Hematopoietic multipotent progenitor cell (in vitro differentiated cells): ENCODE measurements at regions not wholly inside any gene's neighbourhood (a gene's known extent, or its start where the extent isn't known, plus 50 kb on each side); places are given as distances from the start of the nearest gene placed in this dataset.
A peak's percentile ranks its signal among the peaks of the same experiment; 100 is the strongest.

ENCODE experiments used
- DNase-seq, 3 donors: peaks; one replicate each; pipeline ENCODE4 v3.0.0-alpha.2; 2011 to 2015; ENCODE audit warnings: low read depth in 2 of 3, low spot score in 2 of 3

DNA sequence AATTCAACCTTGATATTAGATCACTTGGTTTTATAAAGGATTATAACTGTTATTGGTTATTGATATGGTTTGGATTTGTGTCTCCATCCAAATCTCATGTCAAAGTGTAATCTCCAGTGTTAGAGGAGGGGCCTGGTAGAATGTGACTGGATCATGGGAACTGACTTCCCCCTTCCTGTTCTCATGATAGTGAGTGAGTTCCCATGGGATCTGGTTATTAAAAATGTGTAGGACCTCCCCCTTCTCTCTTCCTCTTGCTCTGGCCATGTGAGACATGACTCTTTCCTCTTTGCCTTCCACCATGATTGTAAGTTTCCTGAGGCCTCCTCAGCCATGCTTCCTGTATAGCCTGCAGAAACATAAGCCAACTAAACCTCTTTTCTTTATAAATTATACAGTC is 136.0 kb upstream of the UBE2E2 start:
- DNase-seq = no peak

DNA sequence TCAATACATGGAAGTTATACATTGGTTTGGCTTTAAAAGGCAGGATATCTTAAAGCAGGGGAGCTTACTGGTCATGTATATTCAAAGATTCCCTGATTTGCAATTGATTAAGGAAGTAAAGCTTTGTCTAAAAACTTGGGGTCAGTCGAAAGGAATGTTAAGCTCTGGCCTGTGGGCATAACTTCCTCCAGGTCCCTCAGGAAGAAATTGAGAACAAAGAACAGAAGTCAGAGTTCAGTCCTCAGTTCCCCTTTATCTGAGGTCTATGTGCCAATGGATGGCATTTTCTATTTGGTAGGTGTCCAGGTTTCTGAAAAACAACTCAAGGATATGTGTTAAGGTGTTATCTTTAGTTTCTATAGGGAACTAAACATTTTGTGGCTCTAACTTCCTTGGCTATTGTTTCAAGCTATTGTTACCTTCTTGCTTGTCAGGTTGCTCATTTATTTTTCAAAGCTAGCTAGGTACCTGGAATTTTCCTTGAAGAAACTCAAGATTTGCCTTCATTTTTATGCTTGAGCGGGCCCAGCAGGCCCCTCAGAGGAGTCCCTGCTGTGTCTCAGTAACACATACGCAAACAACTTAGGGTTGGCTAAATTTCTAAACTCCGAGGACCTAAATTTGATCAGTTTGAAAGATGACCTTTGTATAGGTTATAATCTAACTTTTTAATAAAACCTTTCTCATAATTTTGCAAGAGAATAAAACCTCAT is 135.0 kb upstream of the UBE2E2 start:
- DNase-seq = no peak

DNA sequence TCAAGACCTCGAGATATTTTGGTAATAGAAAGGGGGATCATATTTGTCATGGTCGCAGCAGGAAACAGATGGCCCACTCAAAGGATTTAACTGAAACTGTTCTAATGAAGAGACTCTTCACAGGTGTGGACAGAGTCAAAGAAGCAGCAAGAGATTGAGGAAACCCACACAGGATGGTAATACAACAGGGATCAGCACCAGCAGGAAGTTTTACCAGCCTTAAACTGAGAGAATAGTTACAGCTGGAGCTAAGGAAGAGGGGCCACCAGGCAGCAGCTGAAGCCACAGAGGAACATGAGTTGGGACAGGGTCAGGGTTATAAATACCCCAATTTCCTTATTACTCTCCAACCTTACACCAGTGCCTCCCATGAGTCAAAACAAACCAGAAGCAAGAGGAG is 131.8 kb upstream of the UBE2E2 start:
- DNase-seq = peak in 2 of 3 donors; percentile 49 to 84

DNA sequence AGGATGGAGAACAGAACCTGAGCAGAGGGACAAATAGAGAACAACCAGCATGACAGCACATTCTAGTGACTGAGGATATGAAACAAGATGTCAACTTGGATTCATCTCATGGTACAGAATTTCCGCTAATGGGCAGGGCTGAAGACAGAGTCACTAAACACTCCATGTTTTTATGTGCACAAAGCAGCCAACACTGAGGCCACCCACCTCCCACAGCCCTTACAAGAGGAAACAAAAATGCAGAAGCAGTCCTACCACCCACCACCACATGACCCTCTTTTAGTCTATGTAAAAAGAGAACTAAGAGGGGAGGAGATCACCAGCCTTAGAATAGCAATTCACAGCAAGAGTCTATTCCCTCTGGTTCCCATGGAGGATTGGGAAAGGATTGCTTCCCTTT is 131.4 kb upstream of the UBE2E2 start:
- peak in 2 of 3 donors; percentile 72 to 89 for DNase-seq

DNA sequence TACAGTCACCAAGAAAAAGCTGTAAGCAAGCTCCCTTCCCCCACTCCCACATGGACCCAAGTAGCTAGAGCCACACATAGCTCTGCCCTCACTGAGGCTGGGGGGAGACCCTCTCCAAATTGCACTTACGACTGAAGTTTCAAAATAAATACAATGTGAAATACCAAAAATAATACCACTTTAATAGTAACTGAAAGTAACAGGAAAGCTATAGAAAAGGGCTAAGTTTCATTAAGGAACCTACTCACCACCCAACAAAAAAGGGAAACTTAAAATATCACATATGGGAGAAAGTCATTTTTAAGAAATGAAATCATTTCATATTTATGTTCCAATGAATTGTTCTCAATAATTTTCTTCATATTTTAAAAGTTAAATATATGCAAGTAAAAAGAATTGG is 130.4 kb upstream of the UBE2E2 start:
- DNase-seq = no peak

DNA sequence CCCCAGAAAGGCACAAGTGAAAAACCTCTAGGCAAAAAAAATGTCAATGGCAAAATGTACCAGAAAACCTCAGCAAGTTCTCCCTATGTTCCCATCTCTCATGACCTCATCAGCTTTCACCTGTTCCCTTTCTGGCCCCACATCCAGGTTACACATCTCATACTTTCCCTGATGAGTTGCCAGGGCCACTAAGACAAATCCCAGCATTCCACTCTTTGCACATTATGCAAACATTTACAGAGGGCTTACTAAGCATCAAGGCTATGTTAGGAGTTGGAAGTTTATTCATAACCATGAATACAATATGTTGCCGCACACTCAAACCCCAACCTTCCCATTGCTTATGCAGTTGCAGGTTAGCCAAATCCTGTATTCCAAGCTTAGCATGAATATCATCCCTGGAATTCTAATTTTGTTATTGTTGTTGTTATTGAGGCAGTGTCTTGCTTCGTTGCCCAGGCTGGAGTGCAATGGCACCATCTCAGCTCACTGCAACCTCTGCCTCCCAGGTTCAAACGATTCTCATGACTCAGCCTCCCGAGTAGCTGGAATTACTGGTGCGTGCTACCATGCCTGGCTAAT is 129.3 kb upstream of the UBE2E2 start:
- no peak for DNase-seq

DNA sequence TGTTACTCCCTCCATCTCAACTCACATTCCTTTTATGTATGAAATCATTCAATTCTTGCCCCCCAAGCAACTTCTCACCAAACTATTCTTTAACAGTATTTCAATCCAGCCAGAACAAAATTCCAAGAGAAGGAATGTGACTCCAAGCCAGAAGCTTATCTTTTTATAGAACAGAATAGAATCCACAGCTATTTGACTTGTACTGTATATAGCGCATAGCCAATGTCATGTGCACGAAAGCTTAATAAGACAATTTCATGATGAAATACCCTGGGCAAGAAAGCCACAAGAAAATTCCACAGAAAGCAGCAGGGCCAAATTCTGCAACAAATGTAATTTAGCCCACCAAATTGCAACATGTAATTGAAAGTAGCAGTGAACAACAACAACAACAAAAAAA is 127.6 kb upstream of the UBE2E2 start:
- DNase-seq = no peak

DNA sequence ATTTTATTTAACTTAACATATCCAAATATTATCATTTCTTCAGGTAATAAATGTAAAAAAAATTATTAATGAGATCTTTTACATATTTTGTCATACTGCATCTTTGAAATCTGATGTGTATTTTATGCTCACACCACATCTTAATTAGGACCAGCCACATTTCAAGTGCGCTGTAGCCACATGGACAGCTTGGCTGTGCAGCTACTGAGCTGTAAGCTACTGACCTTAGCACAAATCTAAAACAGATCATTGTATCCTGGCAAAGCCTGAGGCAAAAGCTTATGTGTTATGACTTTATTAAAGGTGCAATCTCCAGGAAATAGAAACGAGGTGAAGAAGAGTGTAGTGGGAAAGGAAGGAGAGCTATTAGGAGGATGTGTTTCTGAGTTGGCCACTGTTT is 126.7 kb upstream of the UBE2E2 start:
- no peak for DNase-seq

DNA sequence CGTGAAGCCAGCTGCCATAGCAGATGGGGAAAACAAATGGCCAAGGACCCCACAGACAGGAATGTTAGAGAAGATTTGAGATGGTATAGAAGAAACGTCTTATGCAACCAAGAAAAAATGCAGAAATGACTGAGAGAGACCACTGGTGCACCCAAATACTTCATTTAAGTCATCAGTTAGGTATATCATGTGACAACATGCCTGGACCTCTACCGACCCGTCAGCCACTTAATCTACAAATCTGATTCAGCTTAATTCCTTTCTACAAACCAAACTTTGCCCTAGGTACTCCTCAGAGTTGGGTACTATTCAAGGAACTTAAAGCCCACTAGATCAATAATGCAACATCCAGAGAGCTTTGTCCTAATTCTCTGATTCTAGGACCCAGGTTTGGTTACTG is 126.0 kb upstream of the UBE2E2 start:
- DNase-seq = no peak

DNA sequence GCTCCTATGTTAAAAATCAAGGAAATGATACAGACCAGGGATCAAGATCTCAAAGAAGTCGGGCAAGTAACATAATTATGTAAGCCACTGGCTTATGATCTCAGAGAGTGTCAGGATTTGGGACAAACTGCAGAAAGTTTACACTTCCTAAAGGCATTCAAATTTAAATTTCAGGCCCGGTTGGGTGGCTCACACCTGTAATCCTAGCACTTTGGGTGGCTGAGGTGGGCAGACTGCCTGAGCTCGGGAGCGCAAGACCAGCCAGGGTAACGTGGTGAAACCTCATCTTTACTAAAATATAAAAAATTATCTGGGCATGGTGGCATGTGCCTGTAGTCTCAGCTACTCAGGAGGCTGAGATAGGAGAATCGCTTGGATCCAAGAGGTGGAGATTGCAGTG is 124.4 kb upstream of the UBE2E2 start:
- DNase-seq = no peak

DNA sequence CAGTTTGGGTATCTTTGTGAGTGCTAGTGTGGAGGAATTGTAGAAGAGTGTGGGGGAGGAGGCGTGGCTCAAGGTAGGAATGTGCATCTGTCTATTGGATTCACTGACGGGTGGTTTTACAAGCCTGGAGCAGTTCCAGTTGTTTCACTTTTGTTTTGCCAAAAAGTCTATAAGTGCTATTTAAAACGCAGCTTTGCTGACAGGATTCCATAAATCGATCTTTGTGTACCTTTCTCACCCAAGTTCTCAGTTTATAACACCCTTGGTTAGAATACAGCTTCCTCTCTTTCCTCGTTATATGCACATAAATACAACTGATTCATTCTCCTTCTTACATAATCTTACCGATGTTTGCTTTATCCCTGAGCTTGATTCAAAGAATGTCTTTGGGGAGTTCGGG is 123.2 kb upstream of the UBE2E2 start:
- peak in 1 of 3 donors; percentile 33 for DNase-seq

DNA sequence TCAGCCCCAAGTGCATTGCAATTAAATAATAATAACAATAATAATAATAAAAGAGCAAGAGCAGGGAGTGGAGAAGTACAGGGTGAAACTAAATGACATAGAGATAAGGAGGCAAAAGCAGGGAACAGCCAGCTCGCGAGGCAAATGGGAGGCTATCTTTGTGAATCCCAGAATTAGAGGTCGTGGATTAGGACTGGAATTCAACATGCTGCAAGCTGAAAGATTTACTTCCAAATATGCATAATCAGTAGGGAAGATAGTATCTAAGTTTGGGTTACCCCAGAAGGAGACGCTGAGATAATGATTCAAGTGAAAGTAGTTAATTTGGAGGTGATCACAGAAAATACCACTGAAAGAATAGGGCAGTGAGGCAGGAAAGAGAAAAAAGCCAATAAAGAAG is 119.4 kb upstream of the UBE2E2 start:
- DNase-seq = no peak

DNA sequence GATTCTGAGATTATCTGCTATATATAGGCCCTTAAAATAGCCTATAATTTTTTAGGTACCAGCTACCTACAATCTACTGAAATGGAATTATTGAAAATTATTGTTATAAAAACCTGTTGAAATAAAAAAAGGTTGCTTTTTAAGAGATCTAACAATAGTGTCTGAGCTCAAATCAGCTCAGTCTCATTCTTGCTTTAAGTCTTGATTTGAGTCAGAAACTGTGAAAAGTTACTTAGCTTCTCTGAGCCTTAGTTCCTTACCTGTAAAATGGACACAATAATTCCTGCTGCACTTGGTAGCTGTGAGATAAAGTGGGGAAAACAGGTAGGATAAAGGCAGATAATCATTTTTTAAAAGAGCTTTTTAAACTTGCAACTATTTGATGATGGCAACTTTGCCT is 118.8 kb upstream of the UBE2E2 start:
- no peak for DNase-seq

DNA sequence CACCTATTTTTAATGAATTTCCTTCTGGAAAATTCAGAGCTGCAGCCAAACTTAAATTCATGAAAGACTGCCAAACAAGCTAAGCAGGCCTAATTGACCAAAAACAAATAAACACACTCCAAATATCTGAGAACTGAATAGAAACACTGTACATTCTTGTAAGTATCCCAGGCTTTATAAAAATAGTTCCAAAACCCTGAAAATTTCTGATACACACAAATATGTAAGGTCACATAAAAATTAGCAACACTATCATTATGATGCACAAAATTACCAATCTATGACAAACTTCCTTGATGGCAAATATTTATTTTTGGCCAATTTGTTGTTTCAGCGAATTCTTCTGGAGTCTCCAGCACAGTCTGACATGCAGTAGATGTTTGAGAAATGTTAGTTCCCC is 117.9 kb upstream of the UBE2E2 start:
- no peak for DNase-seq

DNA sequence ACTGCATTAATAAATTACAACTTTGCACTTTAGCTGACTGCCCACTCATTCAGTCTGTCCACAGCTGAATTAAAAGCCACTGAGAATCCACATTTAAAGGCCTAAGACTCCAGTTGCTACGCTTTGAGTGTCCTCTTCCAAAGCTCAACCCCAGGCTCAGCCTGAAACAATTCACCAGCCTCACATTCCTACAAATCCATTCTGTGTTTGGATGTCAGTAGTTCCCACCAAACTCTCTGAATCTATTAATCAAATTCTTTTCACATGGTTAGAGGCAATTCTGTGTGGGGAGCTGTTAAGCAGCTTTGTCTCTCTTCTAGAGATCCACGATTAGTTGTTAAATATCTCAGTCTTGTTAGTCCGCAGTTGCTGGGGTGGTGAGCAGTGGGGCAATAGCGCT is 116.8 kb upstream of the UBE2E2 start:
- no peak for DNase-seq

DNA sequence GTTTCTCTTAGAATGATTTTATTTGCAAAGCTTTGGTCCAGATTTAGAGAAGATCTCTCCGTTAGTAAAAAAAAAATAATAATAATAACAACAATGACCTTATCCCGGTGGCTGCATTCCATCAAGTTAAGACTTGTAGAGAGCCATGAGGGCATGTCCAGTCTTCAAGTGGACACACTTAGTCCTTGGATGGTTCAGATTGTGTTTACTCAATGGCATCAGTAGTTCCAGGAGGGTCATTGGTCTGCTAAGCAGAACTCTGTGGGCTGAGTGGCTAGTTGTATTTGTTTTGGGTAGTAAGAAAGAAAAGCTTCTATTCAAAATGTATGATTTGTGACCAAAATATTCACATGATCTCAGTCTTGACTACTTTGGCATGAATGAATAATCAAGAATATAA is 116.3 kb upstream of the UBE2E2 start:
- no peak for DNase-seq

DNA sequence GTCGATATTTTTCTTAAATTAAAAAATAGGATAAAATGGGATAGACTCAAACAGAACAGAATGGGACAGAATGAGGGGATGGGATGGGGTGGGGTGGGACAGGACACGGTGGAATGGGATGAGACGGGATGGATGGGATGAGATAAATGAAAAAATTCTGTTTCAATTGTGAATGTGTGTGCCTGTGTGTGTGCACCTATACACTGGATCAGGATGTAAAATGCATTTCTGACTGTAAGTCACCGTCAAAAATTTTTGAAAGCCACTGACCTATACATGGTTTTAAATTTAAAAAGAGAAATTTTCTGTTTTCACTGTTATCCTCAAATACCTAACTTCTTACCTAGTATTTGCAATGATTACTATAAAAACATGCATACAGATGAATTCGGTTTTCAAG is 108.7 kb upstream of the UBE2E2 start:
- DNase-seq = no peak

DNA sequence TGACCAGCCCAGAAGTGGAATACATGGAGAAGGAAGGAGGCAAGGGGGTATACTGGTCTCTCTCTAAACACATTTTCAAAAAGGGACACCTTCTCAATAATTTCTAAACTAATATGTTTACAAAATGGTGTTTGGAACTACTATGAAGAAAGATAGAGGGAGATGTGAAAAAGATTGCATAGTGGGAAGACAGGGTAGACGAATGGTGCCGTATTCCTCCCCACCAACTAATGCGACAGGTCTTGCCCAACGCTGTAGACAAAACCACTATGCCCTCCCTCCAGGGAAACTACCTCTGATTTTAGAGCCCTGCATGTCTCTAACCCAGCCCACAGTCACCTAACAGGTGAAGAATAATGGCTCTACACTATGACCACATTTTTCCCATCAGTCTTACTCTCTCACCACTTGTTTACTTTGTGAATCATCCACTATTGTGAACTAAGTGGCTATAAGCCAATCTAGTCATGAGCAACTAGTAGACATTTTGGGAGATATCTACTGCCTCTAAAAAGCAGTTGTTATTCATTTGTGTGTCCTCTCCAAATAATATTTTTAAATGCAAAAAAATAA is 108.2 kb upstream of the UBE2E2 start:
- no peak for DNase-seq

DNA sequence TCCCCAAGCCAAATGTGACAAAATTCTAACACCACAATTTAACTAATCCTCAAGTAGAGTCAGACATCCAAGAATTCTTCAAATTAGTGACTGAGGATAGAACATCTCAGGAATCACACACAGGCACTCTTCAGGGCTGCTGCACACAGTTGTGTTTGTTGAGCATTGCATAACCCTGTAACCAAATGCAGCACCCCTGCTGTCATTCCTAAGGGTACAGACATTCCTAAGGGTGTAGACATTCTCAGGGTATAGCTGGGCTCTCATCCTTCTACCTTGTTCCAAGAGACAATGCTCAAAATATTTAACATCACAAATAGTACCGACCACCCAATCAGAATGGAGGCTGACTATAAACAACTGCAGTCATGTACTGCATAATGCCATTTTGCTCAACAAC is 107.1 kb upstream of the UBE2E2 start:
- no peak for DNase-seq

DNA sequence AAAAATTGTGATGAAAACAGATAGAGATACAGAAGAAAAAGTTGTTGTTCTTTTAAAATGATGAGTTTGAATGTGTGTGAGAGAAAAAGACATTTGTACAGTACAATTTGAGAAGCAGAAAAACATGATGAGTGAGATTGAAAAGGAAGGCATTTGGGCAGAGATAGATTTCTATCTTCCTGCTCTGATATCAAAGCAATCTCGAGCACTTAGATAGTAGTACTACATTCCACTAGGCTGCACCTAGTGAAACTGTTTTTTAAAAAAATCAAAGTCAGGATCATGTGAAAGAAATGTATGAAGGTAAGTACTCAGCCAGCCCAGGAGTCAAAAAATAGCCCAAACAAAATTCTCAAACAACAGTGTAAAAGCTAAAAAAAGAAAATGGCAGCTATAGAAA is 104.1 kb upstream of the UBE2E2 start:
- no peak for DNase-seq

DNA sequence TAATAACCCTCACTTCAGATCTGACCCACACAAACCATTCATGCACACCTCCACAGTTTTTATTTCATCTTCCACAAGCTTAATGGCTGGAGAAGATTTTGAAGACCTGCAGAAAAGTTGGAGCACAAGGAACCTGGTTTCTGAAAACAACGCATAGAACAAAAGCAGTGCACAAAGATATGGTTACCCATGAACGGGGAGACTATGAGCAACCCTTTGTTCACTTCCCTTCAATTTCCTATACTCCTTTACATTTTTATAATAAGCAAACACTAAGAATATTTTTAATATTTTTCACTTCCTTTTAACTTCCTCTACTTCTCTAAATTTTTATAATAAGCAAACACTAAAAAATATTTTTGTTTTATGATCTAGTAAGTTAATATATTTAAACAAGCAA is 103.5 kb upstream of the UBE2E2 start:
- no peak for DNase-seq

DNA sequence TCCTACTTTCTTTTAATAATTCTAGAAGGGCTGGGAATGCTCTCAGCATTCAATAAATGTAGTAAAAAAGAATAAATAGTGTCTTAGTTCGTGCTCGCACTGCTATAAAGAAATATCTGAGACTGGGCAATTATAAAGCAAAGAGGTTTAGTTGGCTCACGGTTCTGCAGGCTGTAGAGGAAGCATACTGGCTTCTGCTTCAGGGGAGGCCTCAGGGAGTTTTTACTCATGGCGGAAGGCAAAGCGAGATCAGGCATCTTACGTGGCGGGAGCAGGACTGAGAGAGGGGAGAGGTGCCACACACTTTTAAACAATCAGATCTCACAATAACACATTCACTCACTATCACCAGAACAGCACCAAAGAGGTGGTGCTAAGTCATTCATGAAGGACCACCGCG is 103.0 kb upstream of the UBE2E2 start:
- DNase-seq = no peak

DNA sequence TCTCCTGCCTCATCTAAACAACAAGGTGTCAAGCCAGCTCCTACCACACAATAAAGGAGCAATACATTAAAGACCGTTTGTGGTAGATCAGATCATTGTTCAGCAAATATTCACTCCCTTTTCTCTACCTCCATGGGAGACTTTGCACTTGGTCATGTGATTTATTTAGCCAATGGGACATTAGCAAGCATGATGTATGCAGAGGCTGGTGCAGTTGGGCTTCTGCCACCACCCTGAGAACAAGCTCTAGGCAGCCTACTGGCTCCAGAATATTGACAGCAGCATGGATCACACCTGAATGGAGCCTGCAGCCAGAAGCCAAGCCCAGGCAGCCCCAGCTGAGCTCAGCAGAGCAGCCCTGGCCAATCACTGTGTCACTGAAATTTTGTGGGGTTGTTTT is 99.4 kb upstream of the UBE2E2 start:
- DNase-seq = no peak
